C4-2B (cell line): ENCODE measurements at regions not wholly inside any gene's neighbourhood (a gene's known extent, or its start where the extent isn't known, plus 50 kb on each side); places are given as distances from the start of the nearest gene placed in this dataset.

ENCODE experiments used
- CTCF ChIP-seq: fragments of 450-650 bp; conservative IDR thresholded peaks from 2 replicates; pipeline ENCODE4 v1.5.1; 2017; ENCODE audit warnings: mild to moderate bottlenecking
- ZFX ChIP-seq: fragments of 450-650 bp; IDR thresholded peaks from 2 replicates; pipeline ENCODE4 v1.6.1; 2017

- TF ChIP-seq CTCF (no peak), ZFX (no peak)
Measured at GRCh38 chrX:144214651-144215050, 330.8 kb downstream of the UBE2NL start.
